ENCODE measurements at regions not wholly inside any gene's neighbourhood (a gene's known extent, or its start where the extent isn't known, plus 50 kb on each side); places are given as distances from the start of the nearest gene placed in this dataset.

- Histone ChIP-seq H2AFZ (ENCODE audit: insufficient read depth, low read length, poor library complexity) (no peak overlapping the region), H4K12ac (ENCODE audit: low read depth, low read length) (no peak overlapping the region), H2AK5ac (ENCODE audit: low read length) (no peak overlapping the region), H3K36me3 (ENCODE audit: control insufficient read depth in 1 of 2, insufficient read depth in 2 of 2, low read length in 2 of 2) (no peaks in the 10 kb centered on the region), H2BK120ac (ENCODE audit: insufficient read depth, low read length, poor library complexity) (no peak overlapping the region), H3K4me2 (ENCODE audit: low read length) (no peak overlapping the region), H3K27ac (ENCODE audit: low read depth, low read length) (no peak overlapping the region), H3K14ac (ENCODE audit: low read length) (no peak overlapping the region), H3K23ac (ENCODE audit: low read length) (no peak overlapping the region), H3K4ac (ENCODE audit: low read depth, low read length) (no peak overlapping the region), H4K91ac (ENCODE audit: low read depth, low read length) (no peak overlapping the region), H3K79me1 (ENCODE audit: low read length) (no peaks in the 10 kb centered on the region), H3K9ac (ENCODE audit: low read length) (no peak overlapping the region), H3K9me3 (ENCODE audit: insufficient read depth, low read depth, low read length) (no peaks in the 10 kb centered on the region), H2BK12ac (ENCODE audit: low read length) (no peak overlapping the region), H3K27me3 (ENCODE audit: insufficient read depth, low read length) (no peaks in the 10 kb centered on the region), H3K79me2 (ENCODE audit: control insufficient read depth, insufficient read depth, low read length, poor library complexity) (no peaks in the 10 kb centered on the region), H3K4me1 (ENCODE audit: control insufficient read depth in 1 of 2, insufficient read depth in 2 of 2, low read length in 2 of 2) (no peaks in the 10 kb centered on the region), H3K18ac (ENCODE audit: low read length) (no peak overlapping the region), H3K4me3 (ENCODE audit: low read depth, low read length) (no peak overlapping the region), H2BK5ac (ENCODE audit: low read depth, low read length, poor library complexity) (no peak overlapping the region), H4K8ac (ENCODE audit: low read depth, low read length) (no peak overlapping the region)
- DNase-seq, result no peak
- WGBS (ENCODE audit: extremely low coverage, insufficient coverage, insufficient read length), result no CpG with 5 or more reads among the region's 20 CpGs
Observed at GRCh38 chr5:97541864-97542263, 358.8 kb upstream of the RIOK2 start.

GRCh38 chr5:97542469-97542868, 359.4 kb upstream of the RIOK2 start:
- H2BK12ac ChIP-seq (ENCODE audit: low read length), result no peak overlapping the region
- H3K27ac ChIP-seq (ENCODE audit: low read depth, low read length), result no peak overlapping the region
- no peak overlapping the region for H4K8ac ChIP-seq (ENCODE audit: low read depth, low read length)
- H4K91ac ChIP-seq (ENCODE audit: low read depth, low read length), result no peak overlapping the region
- no peaks in the 10 kb centered on the region for H3K36me3 ChIP-seq (ENCODE audit: control insufficient read depth in 1 of 2, insufficient read depth in 2 of 2, low read length in 2 of 2)
- H3K4me3 ChIP-seq (ENCODE audit: low read depth, low read length), result no peak overlapping the region
- no peak overlapping the region for H2BK120ac ChIP-seq (ENCODE audit: insufficient read depth, low read length, poor library complexity)
- H3K79me1 ChIP-seq (ENCODE audit: low read length), result no peaks in the 10 kb centered on the region
- no peak overlapping the region for H3K4ac ChIP-seq (ENCODE audit: low read depth, low read length)
- H3K27me3 ChIP-seq (ENCODE audit: insufficient read depth, low read length), result no peaks in the 10 kb centered on the region
- no peak overlapping the region for H3K9ac ChIP-seq (ENCODE audit: low read length)
- H3K18ac ChIP-seq (ENCODE audit: low read length), result no peak overlapping the region
- H3K14ac ChIP-seq (ENCODE audit: low read length), result no peak overlapping the region
- H3K9me3 ChIP-seq (ENCODE audit: insufficient read depth, low read depth, low read length), result no peaks in the 10 kb centered on the region
- H3K4me2 ChIP-seq (ENCODE audit: low read length), result no peak overlapping the region
- no peak overlapping the region for H4K12ac ChIP-seq (ENCODE audit: low read depth, low read length)
- DNase-seq, result no peak
- no CpG with 5 or more reads among the region's 1 CpG for WGBS (ENCODE audit: extremely low coverage, insufficient coverage, insufficient read length)
- no peak overlapping the region for H2BK5ac ChIP-seq (ENCODE audit: low read depth, low read length, poor library complexity)
- H3K4me1 ChIP-seq (ENCODE audit: control insufficient read depth in 1 of 2, insufficient read depth in 2 of 2, low read length in 2 of 2), result no peaks in the 10 kb centered on the region
- no peak overlapping the region for H2AK5ac ChIP-seq (ENCODE audit: low read length)
- H2AFZ ChIP-seq (ENCODE audit: insufficient read depth, low read length, poor library complexity), result no peak overlapping the region
- no peak overlapping the region for H3K23ac ChIP-seq (ENCODE audit: low read length)
- no peaks in the 10 kb centered on the region for H3K79me2 ChIP-seq (ENCODE audit: control insufficient read depth, insufficient read depth, low read length, poor library complexity)

- H4K12ac ChIP-seq (ENCODE audit: low read depth, low read length), result no peak overlapping the region
- H3K79me1 ChIP-seq (ENCODE audit: low read length), result no peaks in the 10 kb centered on the region
- no peaks in the 10 kb centered on the region for H3K27me3 ChIP-seq (ENCODE audit: insufficient read depth, low read length)
- no peak overlapping the region for H3K27ac ChIP-seq (ENCODE audit: low read depth, low read length)
- no peak overlapping the region for H4K8ac ChIP-seq (ENCODE audit: low read depth, low read length)
- H3K4me1 ChIP-seq (ENCODE audit: control insufficient read depth in 1 of 2, insufficient read depth in 2 of 2, low read length in 2 of 2), result no peaks in the 10 kb centered on the region
- DNase-seq, result no peak
- H3K4me2 ChIP-seq (ENCODE audit: low read length), result no peak overlapping the region
- no peak overlapping the region for H2BK12ac ChIP-seq (ENCODE audit: low read length)
- H3K14ac ChIP-seq (ENCODE audit: low read length), result no peak overlapping the region
- H3K9ac ChIP-seq (ENCODE audit: low read length), result no peak overlapping the region
- no peaks in the 10 kb centered on the region for H3K79me2 ChIP-seq (ENCODE audit: control insufficient read depth, insufficient read depth, low read length, poor library complexity)
- WGBS (ENCODE audit: extremely low coverage, insufficient coverage, insufficient read length), result no CpG with 5 or more reads among the region's 4 CpGs
- H3K18ac ChIP-seq (ENCODE audit: low read length), result no peak overlapping the region
- no peaks in the 10 kb centered on the region for H3K9me3 ChIP-seq (ENCODE audit: insufficient read depth, low read depth, low read length)
- H2AK5ac ChIP-seq (ENCODE audit: low read length), result no peak overlapping the region
- H3K4ac ChIP-seq (ENCODE audit: low read depth, low read length), result no peak overlapping the region
- no peak overlapping the region for H2AFZ ChIP-seq (ENCODE audit: insufficient read depth, low read length, poor library complexity)
- no peak overlapping the region for H4K91ac ChIP-seq (ENCODE audit: low read depth, low read length)
- no peaks in the 10 kb centered on the region for H3K36me3 ChIP-seq (ENCODE audit: control insufficient read depth in 1 of 2, insufficient read depth in 2 of 2, low read length in 2 of 2)
- no peak overlapping the region for H2BK120ac ChIP-seq (ENCODE audit: insufficient read depth, low read length, poor library complexity)
- H3K23ac ChIP-seq (ENCODE audit: low read length), result no peak overlapping the region
- no peak overlapping the region for H2BK5ac ChIP-seq (ENCODE audit: low read depth, low read length, poor library complexity)
- no peak overlapping the region for H3K4me3 ChIP-seq (ENCODE audit: low read depth, low read length)
Observed at GRCh38 chr5:97543166-97543565, 360.1 kb upstream of the RIOK2 start.

- Histone ChIP-seq H3K4ac (ENCODE audit: low read depth, low read length) (no peak overlapping the region), H3K79me1 (ENCODE audit: low read length) (no peaks in the 10 kb centered on the region), H3K36me3 (ENCODE audit: control insufficient read depth in 1 of 2, insufficient read depth in 2 of 2, low read length in 2 of 2) (no peaks in the 10 kb centered on the region), H3K14ac (ENCODE audit: low read length) (no peak overlapping the region), H2BK120ac (ENCODE audit: insufficient read depth, low read length, poor library complexity) (no peak overlapping the region), H3K4me3 (ENCODE audit: low read depth, low read length) (no peak overlapping the region), H3K9me3 (ENCODE audit: insufficient read depth, low read depth, low read length) (no peaks in the 10 kb centered on the region), H2AK5ac (ENCODE audit: low read length) (no peak overlapping the region), H3K18ac (ENCODE audit: low read length) (no peak overlapping the region), H3K9ac (ENCODE audit: low read length) (no peak overlapping the region), H3K27ac (ENCODE audit: low read depth, low read length) (no peak overlapping the region), H3K79me2 (ENCODE audit: control insufficient read depth, insufficient read depth, low read length, poor library complexity) (no peaks in the 10 kb centered on the region), H4K12ac (ENCODE audit: low read depth, low read length) (no peak overlapping the region), H2AFZ (ENCODE audit: insufficient read depth, low read length, poor library complexity) (no peak overlapping the region), H3K27me3 (ENCODE audit: insufficient read depth, low read length) (no peaks in the 10 kb centered on the region), H3K23ac (ENCODE audit: low read length) (no peak overlapping the region), H3K4me2 (ENCODE audit: low read length) (no peak overlapping the region), H4K91ac (ENCODE audit: low read depth, low read length) (no peak overlapping the region), H4K8ac (ENCODE audit: low read depth, low read length) (no peak overlapping the region), H2BK5ac (ENCODE audit: low read depth, low read length, poor library complexity) (no peak overlapping the region), H2BK12ac (ENCODE audit: low read length) (no peak overlapping the region), H3K4me1 (ENCODE audit: control insufficient read depth in 1 of 2, insufficient read depth in 2 of 2, low read length in 2 of 2) (no peaks in the 10 kb centered on the region)
- DNase-seq, result no peak
- WGBS (ENCODE audit: extremely low coverage, insufficient coverage, insufficient read length), result no CpG with 5 or more reads among the region's 3 CpGs
Observed at GRCh38 chr5:97544240-97544639, 361.2 kb upstream of the RIOK2 start.
